Ascending aorta (tissue), 2 donors: ENCODE measurements at regions not wholly inside any gene's neighbourhood (a gene's known extent, or its start where the extent isn't known, plus 50 kb on each side); places are given as distances from the start of the nearest gene placed in this dataset.

Experiments
- DNase-seq, 2 donors: peaks; one replicate each; pipeline ENCODE4 v3.0.0-alpha.2; 2019; ENCODE audit warnings: low spot score in 2 of 2
- H3K27ac ChIP-seq, 2 donors: fragments of 200-600 bp; sonication (generic); one replicate each; pipeline ENCODE4 v1.5.1; 2016 to 2017; ENCODE audit warnings: mild to moderate bottlenecking in 1 of 2
- H3K27me3 ChIP-seq: fragments of 200-600 bp; sonication (generic); one replicate; pipeline ENCODE4 v1.5.1; 2017
- H3K36me3 ChIP-seq, 2 donors: fragments of 200-600 bp; sonication (generic); one replicate each; pipeline ENCODE4 v1.5.1; 2016
- H3K4me1 ChIP-seq, 2 donors: fragments of 200-600 bp; sonication (generic); one replicate each; pipeline ENCODE4 v1.5.1; 2016 to 2017; ENCODE audit warnings: mild to moderate bottlenecking in 1 of 2
- H3K4me3 ChIP-seq, 2 donors: fragments of 200-600 bp; sonication (generic); one replicate each; pipeline ENCODE4 v1.5.1; 2016 to 2017; ENCODE audit warnings: mild to moderate bottlenecking in 1 of 2
- H3K9me3 ChIP-seq, 2 donors: fragments of 200-600 bp; sonication (generic); one replicate each; pipeline ENCODE4 v1.5.1; 2016
- CTCF ChIP-seq, 3 experiments: fragments of 200-600 bp in 2 of 3; fragments of 450-650 bp in 1 of 3; sonication (generic) in 2 of 3; IDR thresholded peaks; one replicate each; pipeline ENCODE4 v1.5.1; 2016 to 2019; ENCODE audit warnings: antibody characterized with exemption in 3 of 3, mild to moderate bottlenecking in 1 of 3, moderate library complexity in 1 of 3
- intact Hi-C: fragments of 100-400 bp; cut with DNase I; formaldehyde crosslinking; loops from one replicate; pipeline ENCODE4 v1.15.1; 2023

GRCh38 chr10:10848488-10849111, 169.1 kb upstream of the CELF2 start:
- intact Hi-C loops, result no loop called here
- no peak for DNase-seq
- H3K9me3 ChIP-seq, result no peaks in the 10 kb centered on the region
- H3K4me3 ChIP-seq, result no peak overlapping the region
- no peaks in the 10 kb centered on the region for H3K36me3 ChIP-seq
- no peaks in the 10 kb centered on the region for H3K4me1 ChIP-seq
- no peaks in the 10 kb centered on the region for H3K27me3 ChIP-seq
- TF ChIP-seq CTCF (IDR thresholded peaks at IDR 0.05), result no peak
- H3K27ac ChIP-seq, result no peak overlapping the region

GRCh38 chr10:10849306-10849705, 168.4 kb upstream of the CELF2 start:
- intact Hi-C loops, result no loop called here
- Histone ChIP-seq H3K27me3 (no peaks in the 10 kb centered on the region), H3K4me3 (no peak overlapping the region)

GRCh38 chr10:10850214-10850613, 167.5 kb upstream of the CELF2 start:
- H3K9me3 ChIP-seq, result no peaks in the 10 kb centered on the region
- no peak overlapping the region for H3K4me3 ChIP-seq
- TF ChIP-seq CTCF (IDR thresholded peaks at IDR 0.05), result no peak
- H3K36me3 ChIP-seq, result no peaks in the 10 kb centered on the region
- intact Hi-C loops, result loop anchor here (2.0 kb wide), 1 partner anchor 15 kb away; no protein-coding TSS in a partner anchor
- no peak for DNase-seq
- no peaks in the 10 kb centered on the region for H3K27me3 ChIP-seq
- no peak overlapping the region for H3K27ac ChIP-seq
- H3K4me1 ChIP-seq, result no peaks in the 10 kb centered on the region

More at GRCh38 chr10:10849306-10849705, 168.4 kb upstream of the CELF2 start:
- no peak for TF ChIP-seq CTCF (IDR thresholded peaks at IDR 0.05)
- Histone ChIP-seq H3K4me1 (no peaks in the 10 kb centered on the region), H3K9me3 (no peaks in the 10 kb centered on the region), H3K27ac (no peak overlapping the region), H3K36me3 (no peaks in the 10 kb centered on the region)
- no peak for DNase-seq

GRCh38 chr10:10852464-10852863, 165.2 kb upstream of the CELF2 start:
- no peaks in the 10 kb centered on the region for H3K27me3 ChIP-seq
- no peaks in the 10 kb centered on the region for H3K4me1 ChIP-seq
- no peak for TF ChIP-seq CTCF (IDR thresholded peaks at IDR 0.05)
- no peak for DNase-seq
- no peaks in the 10 kb centered on the region for H3K9me3 ChIP-seq
- H3K4me3 ChIP-seq, result no peak overlapping the region
- H3K27ac ChIP-seq, result no peak overlapping the region
- intact Hi-C loops, result no loop called here
- no peaks in the 10 kb centered on the region for H3K36me3 ChIP-seq

GRCh38 chr10:10853954-10854353, 163.7 kb upstream of the CELF2 start:
- no peak for TF ChIP-seq CTCF (IDR thresholded peaks at IDR 0.05)
- Histone ChIP-seq H3K4me3 (no peak overlapping the region), H3K36me3 (no peaks in the 10 kb centered on the region), H3K4me1 (no peaks in the 10 kb centered on the region), H3K9me3 (no peaks in the 10 kb centered on the region), H3K27me3 (no peaks in the 10 kb centered on the region), H3K27ac (no peak overlapping the region)
- DNase-seq, result no peak
- intact Hi-C loops, result no loop called here

GRCh38 chr10:10854725-10855124, 162.9 kb upstream of the CELF2 start:
- no peak for DNase-seq
- Histone ChIP-seq H3K27me3 (no peaks in the 10 kb centered on the region), H3K4me3 (no peak overlapping the region), H3K27ac (no peak overlapping the region), H3K4me1 (no peaks in the 10 kb centered on the region), H3K9me3 (no peaks in the 10 kb centered on the region), H3K36me3 (no peaks in the 10 kb centered on the region)
- no peak for TF ChIP-seq CTCF (IDR thresholded peaks at IDR 0.05)
- intact Hi-C loops, result no loop called here
